ENCODE measurements at regions not wholly inside any gene's neighbourhood (a gene's known extent, or its start where the extent isn't known, plus 50 kb on each side); places are given as distances from the start of the nearest gene placed in this dataset.
"Not testable (repeated sequence)": the region's sequence is repeated elsewhere in the genome, so short reads cannot be mapped to it uniquely, and the experiment has no call there.

- peaks cover 3% of the 10 kb centered on the region for H3K36me3 Mint-ChIP-seq
- H3K4me1 Mint-ChIP-seq: no peaks in the 10 kb centered on the region
- peaks cover 0 to 2% (median 1%) of the 10 kb centered on the region in 3 donors for H3K9me3 Mint-ChIP-seq
- H3K27me3 Mint-ChIP-seq: peaks cover 1% of the 10 kb centered on the region
- H3K4me3 Mint-ChIP-seq: no peak overlapping the region
- H3K27ac Mint-ChIP-seq: peak overlapping the region in 2 of 3 donors; percentile 1 to 2
Measured at GRCh38 chrX:15059474-15059873, 186.3 kb downstream of the MOSPD2 start.

GRCh38 chrX:15056044-15056443 is 182.8 kb downstream of the MOSPD2 start:
- Mint-ChIP-seq H3K36me3 (peaks cover 3% of the 10 kb centered on the region), H3K9me3 (peaks cover 0 to 2% (median 1%) of the 10 kb centered on the region in 3 donors), H3K4me3 (no peak overlapping the region)

GRCh38 chrX:15055146-15055930 is 182.1 kb downstream of the MOSPD2 start:
- H3K27me3 Mint-ChIP-seq: peaks cover 1% of the 10 kb centered on the region
- no peak overlapping the region for H3K4me3 Mint-ChIP-seq
- H3K36me3 Mint-ChIP-seq: peaks cover 1% of the 10 kb centered on the region
- H3K4me1 Mint-ChIP-seq: no peaks in the 10 kb centered on the region
- no peak overlapping the region for H3K27ac Mint-ChIP-seq
- H3K9me3 Mint-ChIP-seq: peaks cover 0 to 2% (median 1%) of the 10 kb centered on the region in 3 donors

More at GRCh38 chrX:15056044-15056443, 182.8 kb downstream of the MOSPD2 start:
- peaks cover 1% of the 10 kb centered on the region for H3K27me3 Mint-ChIP-seq
- H3K27ac Mint-ChIP-seq: no peak overlapping the region
- no peaks in the 10 kb centered on the region for H3K4me1 Mint-ChIP-seq

- Mint-ChIP-seq H3K27ac (no peak overlapping the region), H3K4me1 (no peaks in the 10 kb centered on the region), H3K36me3 (no peaks in the 10 kb centered on the region), H3K4me3 (no peak overlapping the region), H3K27me3 (no peaks in the 10 kb centered on the region), H3K9me3 (peaks cover 0 to 1% (median under 1%) of the 10 kb centered on the region in 3 donors)
Measured at GRCh38 chrX:15050395-15050794, 177.2 kb downstream of the MOSPD2 start.

GRCh38 chrX:15043538-15043937 is 170.3 kb downstream of the MOSPD2 start:
- Mint-ChIP-seq H3K36me3 (no peaks in the 10 kb centered on the region), H3K9me3 (no peaks in the 10 kb centered on the region), H3K4me3 (no peak overlapping the region), H3K27ac (no peak overlapping the region), H3K27me3 (no peaks in the 10 kb centered on the region), H3K4me1 (no peaks in the 10 kb centered on the region)

GRCh38 chrX:15033917-15034316 is 160.7 kb downstream of the MOSPD2 start:
- H3K9me3 Mint-ChIP-seq: no peaks in the 10 kb centered on the region
- peaks cover 1% of the 10 kb centered on the region for H3K27me3 Mint-ChIP-seq
- no peaks in the 10 kb centered on the region for H3K36me3 Mint-ChIP-seq
- no peak overlapping the region for H3K4me3 Mint-ChIP-seq
- no peak overlapping the region for H3K27ac Mint-ChIP-seq
- H3K4me1 Mint-ChIP-seq: peaks cover 0 to 7% (median 5%) of the 10 kb centered on the region in 3 donors

GRCh38 chrX:15017491-15017890 is 144.3 kb downstream of the MOSPD2 start:
- Mint-ChIP-seq H3K27me3 (no peaks in the 10 kb centered on the region), H3K4me3 (no peak overlapping the region), H3K27ac (no peak overlapping the region), H3K9me3 (peaks cover 0 to 3% (median 0%) of the 10 kb centered on the region in 3 donors), H3K4me1 (peaks cover 0 to 1% (median 0%) of the 10 kb centered on the region in 3 donors), H3K36me3 (no peaks in the 10 kb centered on the region)

GRCh38 chrX:15016051-15016450 is 142.8 kb downstream of the MOSPD2 start:
- no peak overlapping the region for H3K27ac Mint-ChIP-seq
- H3K27me3 Mint-ChIP-seq: no peaks in the 10 kb centered on the region

GRCh38 chrX:15014281-15014680 is 141.1 kb downstream of the MOSPD2 start:
- Mint-ChIP-seq H3K27me3 (no peaks in the 10 kb centered on the region), H3K4me3 (no peak overlapping the region), H3K27ac (no peak overlapping the region), H3K9me3 (no peaks in the 10 kb centered on the region), H3K4me1 (peaks cover 0 to 1% (median 0%) of the 10 kb centered on the region in 3 donors), H3K36me3 (peaks cover 1% of the 10 kb centered on the region)

More at GRCh38 chrX:15016051-15016450, 142.8 kb downstream of the MOSPD2 start:
- no peaks in the 10 kb centered on the region for H3K36me3 Mint-ChIP-seq
- H3K4me1 Mint-ChIP-seq: peaks cover 0 to 1% (median 0%) of the 10 kb centered on the region in 3 donors
- H3K4me3 Mint-ChIP-seq: no peak overlapping the region
- H3K9me3 Mint-ChIP-seq: peaks cover 0 to 3% (median 0%) of the 10 kb centered on the region in 3 donors

GRCh38 chrX:15013461-15013860 is 140.2 kb downstream of the MOSPD2 start:
- Mint-ChIP-seq H3K9me3 (no peaks in the 10 kb centered on the region), H3K27ac (no peak overlapping the region), H3K4me3 (no peak overlapping the region), H3K4me1 (no peaks in the 10 kb centered on the region), H3K27me3 (no peaks in the 10 kb centered on the region), H3K36me3 (peaks cover 1% of the 10 kb centered on the region)

GRCh38 chrX:14997271-14997670 is 124.0 kb downstream of the MOSPD2 start:
- H3K27me3 Mint-ChIP-seq: no peaks in the 10 kb centered on the region
- peak overlapping the region in 1 of 3 donors; percentile 17 for H3K27ac Mint-ChIP-seq
- no peak overlapping the region for H3K4me3 Mint-ChIP-seq
- H3K9me3 Mint-ChIP-seq: peaks cover 0 to 2% (median 0%) of the 10 kb centered on the region in 3 donors
- H3K36me3 Mint-ChIP-seq: no peaks in the 10 kb centered on the region
- no peaks in the 10 kb centered on the region for H3K4me1 Mint-ChIP-seq

- not testable (repeated sequence) for H3K9me3 Mint-ChIP-seq, H3K27me3 Mint-ChIP-seq, H3K4me3 Mint-ChIP-seq, H3K4me1 Mint-ChIP-seq, H3K36me3 Mint-ChIP-seq, H3K27ac Mint-ChIP-seq
Measured at GRCh38 chrX:14984425-14984824, 111.2 kb downstream of the MOSPD2 start.

Measured in IgD-negative memory B cell (primary cell).